NCI-H2029 treated with DMSO at 0.1 percent for 48 hours (cell line): ENCODE measurements at regions not wholly inside any gene's neighbourhood (a gene's known extent, or its start where the extent isn't known, plus 50 kb on each side); places are given as distances from the start of the nearest gene placed in this dataset.

Source experiments
- DNase-seq: peaks from one replicate; lab custom pipeline; 2025; lab: John Stamatoyannopoulos, UW

DNA sequence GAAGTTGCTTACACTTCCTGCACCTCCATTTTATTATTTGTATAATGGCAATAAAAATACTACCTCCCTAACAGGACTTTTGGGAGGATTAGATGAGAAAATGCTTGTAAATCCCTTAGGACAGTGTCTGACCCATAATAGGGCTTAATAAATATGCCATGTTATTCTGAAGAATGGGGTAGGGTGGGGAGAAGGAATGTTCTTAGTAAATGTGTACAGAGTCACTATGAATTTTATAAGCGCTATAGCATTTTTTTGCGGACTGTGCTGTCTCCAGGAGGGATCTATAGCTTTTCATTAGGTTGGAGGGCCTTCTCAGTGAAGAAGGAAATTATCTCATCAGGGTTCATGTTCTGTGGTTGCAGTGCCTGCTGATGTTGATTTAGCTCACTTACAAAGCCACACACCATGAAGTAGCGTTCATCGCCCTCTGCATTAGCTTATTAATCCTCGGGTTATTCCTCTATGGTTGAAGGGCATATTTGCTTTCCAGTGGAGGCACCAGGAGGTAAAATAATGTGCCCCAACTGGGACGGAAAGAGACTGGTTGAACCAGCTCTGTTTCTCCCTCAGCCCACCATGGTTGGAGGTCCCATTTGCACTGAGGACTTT lies 497.1 kb downstream of the ARHGEF28 start:
- DNase-seq: peak; percentile 93

GRCh38 chr5:74122175-74122574 lies 496.2 kb downstream of the ARHGEF28 start:
- DNase-seq: peak; percentile 39

DNA sequence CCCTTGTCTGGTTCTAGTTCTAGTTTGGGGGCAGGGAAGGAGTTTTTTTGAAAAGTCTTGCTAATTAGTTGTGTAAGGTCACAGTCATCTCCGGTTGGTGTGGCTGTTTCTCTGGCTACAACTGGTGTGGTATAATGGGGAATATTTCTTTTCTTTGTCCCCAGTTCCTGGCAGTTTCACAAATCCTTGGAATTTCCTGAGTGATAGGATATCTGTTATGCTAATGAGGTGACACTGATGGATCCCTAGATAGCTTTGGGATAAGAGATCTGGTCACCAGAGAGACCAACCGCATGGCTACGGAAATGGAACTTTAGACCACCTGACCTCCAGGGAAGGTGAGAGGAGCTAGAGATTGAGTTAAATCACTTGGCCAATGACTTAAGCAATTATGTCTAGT lies 494.6 kb downstream of the ARHGEF28 start:
- no peak for DNase-seq

GRCh38 chr5:74118071-74118470 lies 492.1 kb downstream of the ARHGEF28 start:
- no peak for DNase-seq

DNA sequence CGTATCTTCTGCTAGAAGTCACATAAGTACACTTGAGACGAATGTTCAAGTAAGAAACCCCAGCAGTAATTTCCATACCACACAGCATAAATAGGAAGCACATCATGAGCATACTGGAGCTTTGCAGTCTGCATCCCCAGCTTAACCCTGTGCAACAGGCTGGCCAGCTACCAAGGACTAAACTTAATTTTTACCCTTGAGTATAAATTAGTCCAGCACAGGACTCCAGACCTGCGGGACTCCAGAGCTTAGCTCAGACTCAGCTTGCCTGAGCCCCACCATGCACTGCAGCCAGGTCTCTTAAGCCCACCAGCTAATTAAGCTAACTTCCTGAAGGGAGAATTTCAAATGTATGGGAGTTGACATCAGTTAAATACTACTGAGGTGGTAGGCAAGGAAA lies 491.0 kb downstream of the ARHGEF28 start:
- DNase-seq: no peak

GRCh38 chr5:74116266-74116665 lies 490.3 kb downstream of the ARHGEF28 start:
- no peak for DNase-seq

- DNase-seq: no peak
Measured at GRCh38 chr5:74113927-74114326, 487.9 kb downstream of the ARHGEF28 start.

DNA sequence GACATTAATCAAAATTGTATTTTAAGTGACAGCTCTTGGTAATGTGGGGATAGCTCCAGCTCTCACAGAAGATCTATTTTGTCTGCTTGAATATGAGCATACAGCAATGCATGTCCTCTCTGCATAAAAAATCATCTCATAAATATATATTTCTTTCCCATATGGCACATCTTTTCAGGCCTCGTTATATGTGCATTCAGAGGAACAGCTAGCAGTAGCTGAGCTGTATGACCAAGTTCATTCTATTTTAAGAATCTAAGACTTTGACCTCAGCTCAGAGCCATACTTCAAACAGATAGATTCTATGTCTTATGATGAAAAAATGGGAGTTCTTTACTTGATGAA lies 487.2 kb downstream of the ARHGEF28 start:
- no peak for DNase-seq

- DNase-seq: peak; percentile 92
Measured at GRCh38 chr5:74112372-74113195, 486.6 kb downstream of the ARHGEF28 start.

DNA sequence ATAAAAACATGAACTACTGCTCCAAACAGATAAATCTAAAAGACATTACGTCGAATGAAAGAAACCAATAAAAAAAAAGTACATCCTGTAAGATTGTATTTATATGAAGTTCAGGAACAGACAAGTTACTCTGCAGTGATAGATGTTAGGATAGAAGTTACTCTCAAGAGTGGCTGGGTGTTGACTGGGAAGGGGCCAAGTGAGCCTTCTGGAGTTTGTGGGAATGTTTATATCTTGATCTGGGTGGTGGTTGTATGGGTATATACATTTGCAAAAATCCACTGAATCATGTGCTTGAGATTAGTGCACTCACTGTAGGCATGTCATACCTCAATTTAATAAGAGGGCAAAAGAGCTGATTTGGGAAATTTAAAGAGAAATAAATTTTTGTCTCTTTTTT lies 485.8 kb downstream of the ARHGEF28 start:
- DNase-seq: no peak

DNA sequence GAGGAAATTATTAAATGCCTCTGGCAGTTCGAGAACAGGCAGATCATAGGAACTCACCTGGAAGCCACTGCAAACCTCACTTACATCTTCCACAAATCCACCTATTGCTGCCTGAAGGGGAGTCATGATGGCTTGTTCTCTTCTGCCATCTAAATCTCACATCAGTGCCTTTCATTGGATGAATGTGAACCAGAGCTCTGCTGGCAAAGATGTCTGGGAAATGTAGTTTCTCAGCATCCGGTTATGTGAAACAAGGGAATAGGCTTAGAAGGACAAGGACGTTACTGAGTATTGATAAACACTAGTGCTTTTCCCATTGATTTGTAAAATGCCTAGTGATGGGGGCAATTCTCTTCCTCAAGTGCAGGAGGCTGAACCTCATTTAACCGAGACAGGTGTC lies 483.3 kb downstream of the ARHGEF28 start:
- DNase-seq: no peak

DNA sequence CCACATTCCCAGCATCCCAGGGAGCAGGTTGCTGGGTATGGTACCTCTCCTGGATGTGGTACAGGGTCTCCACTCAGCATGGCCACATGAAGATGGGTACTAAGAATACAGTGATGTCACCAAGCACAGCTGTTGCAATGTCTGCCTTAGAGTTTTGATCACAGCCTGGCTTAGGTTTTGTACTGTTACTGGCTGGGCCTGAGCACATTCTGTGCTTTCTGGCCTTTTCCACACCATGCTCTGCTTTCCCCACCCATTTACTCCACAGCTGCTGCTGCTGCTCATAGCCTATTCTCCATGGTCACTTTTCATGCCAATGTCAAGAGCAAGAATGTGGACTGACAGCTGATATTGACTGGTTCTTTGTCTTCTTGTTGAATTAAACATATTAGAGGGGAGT lies 481.9 kb downstream of the ARHGEF28 start:
- DNase-seq: no peak

DNA sequence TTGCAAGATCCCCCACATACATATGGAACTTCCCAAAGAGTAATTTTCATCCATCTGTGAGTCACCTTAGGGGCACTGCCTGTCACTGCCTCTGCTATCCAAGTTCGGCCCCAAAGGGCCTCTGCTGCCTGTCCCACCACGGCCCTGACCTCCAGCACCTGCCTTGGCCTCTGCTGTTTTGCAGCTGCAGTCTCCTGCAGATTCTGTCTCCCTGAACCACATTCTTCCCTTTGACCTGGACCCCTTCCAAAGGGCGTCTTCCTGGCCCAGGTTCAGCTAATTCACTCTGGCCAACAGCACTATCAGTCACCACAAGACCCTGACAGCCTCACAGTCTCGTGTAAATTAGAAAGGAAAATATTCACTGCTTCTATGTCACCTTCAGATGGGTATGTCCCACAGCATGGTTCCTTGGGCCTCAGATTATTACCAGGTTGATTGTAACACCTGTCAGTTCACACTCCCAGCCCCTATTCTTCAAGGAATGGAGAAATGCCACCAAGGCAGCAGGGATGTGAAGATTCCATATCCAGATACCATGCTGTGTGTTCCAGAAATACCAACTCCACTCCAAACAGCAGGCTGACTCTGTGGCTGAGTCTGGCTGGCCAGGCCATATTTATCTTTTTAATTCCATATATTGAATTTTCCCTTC lies 479.3 kb downstream of the ARHGEF28 start:
- peak; percentile 39 for DNase-seq

DNA sequence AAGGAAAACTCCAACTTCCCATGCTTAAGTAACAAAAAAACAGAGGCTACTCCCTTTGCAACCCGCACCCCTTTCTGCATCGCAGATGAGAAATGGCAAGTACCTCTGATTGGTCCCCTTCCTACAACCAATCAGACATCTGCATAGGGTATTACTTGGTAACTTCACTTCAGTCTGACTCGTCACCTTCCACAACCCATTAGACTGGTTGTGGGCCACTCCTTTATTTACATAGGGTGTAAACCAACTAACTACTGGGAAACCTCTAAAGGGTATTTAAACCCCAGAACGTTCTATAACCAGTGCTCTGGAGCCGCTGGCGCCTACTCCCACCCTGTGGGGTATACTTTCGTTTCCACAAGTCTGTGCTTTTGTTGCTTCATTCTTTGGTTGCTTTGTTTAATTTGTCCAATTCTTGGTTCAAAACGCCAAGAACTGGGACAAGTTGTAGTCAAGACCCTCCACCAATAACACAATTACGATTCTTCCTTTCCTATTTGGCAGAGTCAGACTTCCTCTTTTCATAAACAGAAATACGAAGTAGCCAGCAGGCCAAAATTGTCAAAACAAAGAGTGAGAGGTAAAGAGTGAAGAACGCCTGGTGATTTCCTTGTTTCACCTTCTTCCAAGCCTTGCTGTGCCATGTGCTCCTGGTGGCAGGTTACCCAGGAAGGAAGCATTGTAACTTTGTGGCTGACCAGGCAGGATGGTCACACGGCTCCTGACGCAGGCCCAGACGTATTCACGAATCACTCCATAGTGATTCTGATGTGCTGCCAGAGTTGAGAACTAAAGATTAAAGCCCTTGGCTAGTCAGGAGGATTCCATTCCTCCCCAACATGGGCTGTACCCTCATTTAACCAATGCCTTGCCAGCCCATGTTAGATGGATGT lies 477.4 kb downstream of the ARHGEF28 start:
- no peak for DNase-seq

- no peak for DNase-seq
Measured at GRCh38 chr5:74100268-74100665, 474.3 kb downstream of the ARHGEF28 start.

- DNase-seq: no peak
Measured at GRCh38 chr5:74099538-74100267, 473.7 kb downstream of the ARHGEF28 start.

GRCh38 chr5:74098941-74099340 lies 472.9 kb downstream of the ARHGEF28 start:
- no peak for DNase-seq

GRCh38 chr5:74098456-74098855 lies 472.5 kb downstream of the ARHGEF28 start:
- peak; percentile 64 for DNase-seq

GRCh38 chr5:74096325-74096724 lies 470.3 kb downstream of the ARHGEF28 start:
- DNase-seq: no peak

DNA sequence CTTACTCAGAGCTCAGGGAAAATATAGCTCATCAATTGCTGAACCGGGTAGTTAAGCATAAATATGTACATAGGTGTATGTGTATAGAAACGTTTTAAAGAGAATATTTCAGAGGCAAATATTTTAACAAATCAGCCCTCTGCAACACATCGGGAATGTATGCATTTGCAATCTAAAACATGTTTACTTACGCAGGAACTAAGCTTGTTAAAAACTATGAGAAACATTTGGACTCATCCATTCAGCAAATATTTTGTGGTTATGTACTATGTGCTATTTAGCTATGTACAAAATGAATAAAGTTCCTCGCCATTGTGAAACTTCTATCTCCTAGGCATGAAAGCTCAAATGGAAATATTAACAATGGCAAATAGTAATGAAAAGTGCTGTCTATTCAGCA lies 469.9 kb downstream of the ARHGEF28 start:
- no peak for DNase-seq

DNA sequence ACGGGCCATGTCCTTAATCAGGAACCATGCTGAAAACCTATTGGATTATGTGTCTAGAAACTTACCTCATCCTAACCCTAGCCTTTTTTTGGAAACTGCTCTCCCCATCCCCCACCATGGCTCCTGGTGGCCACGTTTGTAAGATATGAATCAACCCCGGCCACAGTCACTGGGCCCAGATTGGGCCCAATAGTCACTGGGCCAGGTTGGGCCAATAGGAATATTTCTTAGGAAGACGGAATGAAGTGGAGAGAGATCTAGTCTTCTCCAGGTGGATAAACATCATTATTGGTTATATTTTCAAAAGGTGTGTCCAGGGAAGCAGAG lies 468.7 kb downstream of the ARHGEF28 start:
- DNase-seq: no peak
